WTC11 (cell line): ENCODE measurements at regions not wholly inside any gene's neighbourhood (a gene's known extent, or its start where the extent isn't known, plus 50 kb on each side); places are given as distances from the start of the nearest gene placed in this dataset.

Experiments
- EMX1 ChIP-seq: fragments of 250-450 bp; sonication (Bioruptor Pico); IDR thresholded peaks from 2 replicates; pipeline ENCODE4 v1.8.0; 2021; ENCODE audit warnings: mild to moderate bottlenecking
- TCF7 ChIP-seq: sonication (generic); formaldehyde crosslinking; IDR thresholded peaks from 2 replicates; pipeline ENCODE4 v1.8.0; 2022; ENCODE audit warnings: mild to moderate bottlenecking, low read depth, missing genetic modification reagents, moderate library complexity
- TEAD1 ChIP-seq: sonication (generic); formaldehyde crosslinking; IDR thresholded peaks from 2 replicates; pipeline ENCODE4 v1.8.0; 2022; ENCODE audit warnings: mild to moderate bottlenecking, missing genetic modification reagents
- TP53 ChIP-seq: sonication (generic); formaldehyde crosslinking; IDR thresholded peaks from 2 replicates; pipeline ENCODE4 v1.8.1; 2023; ENCODE audit warnings: mild to moderate bottlenecking, missing genetic modification reagents
- ZNF121 ChIP-seq: sonication (generic); formaldehyde crosslinking; IDR thresholded peaks from 2 replicates; pipeline ENCODE4 v1.8.0; 2023; ENCODE audit warnings: missing genetic modification reagents
- TF ChIP-seq, protein P1 (sequence below): sonication (generic); formaldehyde crosslinking; IDR thresholded peaks from 2 replicates; pipeline ENCODE4 v1.8.1; 2022; ENCODE audit warnings: low read depth, missing genetic modification reagents, borderline replicate concordance
- TF ChIP-seq, protein P2 (sequence below): fragments of 200-600 bp; IDR thresholded peaks from 2 replicates; pipeline ENCODE4 v1.8.0; 2022; ENCODE audit warnings: antibody characterized with exemption
- TF ChIP-seq, protein P3 (sequence below): sonication (generic); formaldehyde crosslinking; IDR thresholded peaks from 2 replicates; pipeline ENCODE4 v1.8.0; 2022; ENCODE audit warnings: mild to moderate bottlenecking, missing genetic modification reagents
- TF ChIP-seq, protein P4 (sequence below): sonication (generic); formaldehyde crosslinking; IDR thresholded peaks from 2 replicates; pipeline ENCODE4 v1.8.1; 2023; ENCODE audit warnings: mild to moderate bottlenecking, missing genetic modification reagents, borderline replicate concordance

DNA sequence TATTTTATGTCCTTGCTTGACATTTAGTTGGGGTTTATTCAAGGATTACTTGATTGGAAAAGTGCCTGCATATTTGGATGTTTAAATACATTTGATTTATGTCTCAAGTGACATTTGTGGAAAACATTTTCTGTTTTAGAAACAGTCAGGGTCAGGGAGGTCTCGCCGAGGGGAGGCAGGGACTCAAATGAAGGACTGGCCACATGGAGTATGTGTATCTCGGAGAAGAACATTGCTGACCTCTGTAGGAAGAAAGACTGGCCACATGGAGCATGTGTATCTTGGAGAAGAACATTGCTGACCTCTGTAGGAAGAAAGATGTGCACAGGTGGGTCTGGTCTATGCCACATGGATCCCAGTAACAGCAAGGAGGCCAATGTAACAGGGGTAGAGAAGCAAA lies 233.6 kb downstream of the TRIML1 start:
- TF ChIP-seq, protein P1, sequence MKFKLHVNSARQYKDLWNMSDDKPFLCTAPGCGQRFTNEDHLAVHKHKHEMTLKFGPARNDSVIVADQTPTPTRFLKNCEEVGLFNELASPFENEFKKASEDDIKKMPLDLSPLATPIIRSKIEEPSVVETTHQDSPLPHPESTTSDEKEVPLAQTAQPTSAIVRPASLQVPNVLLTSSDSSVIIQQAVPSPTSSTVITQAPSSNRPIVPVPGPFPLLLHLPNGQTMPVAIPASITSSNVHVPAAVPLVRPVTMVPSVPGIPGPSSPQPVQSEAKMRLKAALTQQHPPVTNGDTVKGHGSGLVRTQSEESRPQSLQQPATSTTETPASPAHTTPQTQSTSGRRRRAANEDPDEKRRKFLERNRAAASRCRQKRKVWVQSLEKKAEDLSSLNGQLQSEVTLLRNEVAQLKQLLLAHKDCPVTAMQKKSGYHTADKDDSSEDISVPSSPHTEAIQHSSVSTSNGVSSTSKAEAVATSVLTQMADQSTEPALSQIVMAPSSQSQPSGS (CRISPR knock-in tag) = no peak
- TF ChIP-seq, protein P2, sequence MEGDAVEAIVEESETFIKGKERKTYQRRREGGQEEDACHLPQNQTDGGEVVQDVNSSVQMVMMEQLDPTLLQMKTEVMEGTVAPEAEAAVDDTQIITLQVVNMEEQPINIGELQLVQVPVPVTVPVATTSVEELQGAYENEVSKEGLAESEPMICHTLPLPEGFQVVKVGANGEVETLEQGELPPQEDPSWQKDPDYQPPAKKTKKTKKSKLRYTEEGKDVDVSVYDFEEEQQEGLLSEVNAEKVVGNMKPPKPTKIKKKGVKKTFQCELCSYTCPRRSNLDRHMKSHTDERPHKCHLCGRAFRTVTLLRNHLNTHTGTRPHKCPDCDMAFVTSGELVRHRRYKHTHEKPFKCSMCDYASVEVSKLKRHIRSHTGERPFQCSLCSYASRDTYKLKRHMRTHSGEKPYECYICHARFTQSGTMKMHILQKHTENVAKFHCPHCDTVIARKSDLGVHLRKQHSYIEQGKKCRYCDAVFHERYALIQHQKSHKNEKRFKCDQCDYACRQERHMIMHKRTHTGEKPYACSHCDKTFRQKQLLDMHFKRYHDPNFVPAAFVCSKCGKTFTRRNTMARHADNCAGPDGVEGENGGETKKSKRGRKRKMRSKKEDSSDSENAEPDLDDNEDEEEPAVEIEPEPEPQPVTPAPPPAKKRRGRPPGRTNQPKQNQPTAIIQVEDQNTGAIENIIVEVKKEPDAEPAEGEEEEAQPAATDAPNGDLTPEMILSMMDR = no peak
- no peak for TF ChIP-seq ZNF121
- no peak for TF ChIP-seq EMX1 (CRISPR knock-in tag)
- TF ChIP-seq, protein P3, sequence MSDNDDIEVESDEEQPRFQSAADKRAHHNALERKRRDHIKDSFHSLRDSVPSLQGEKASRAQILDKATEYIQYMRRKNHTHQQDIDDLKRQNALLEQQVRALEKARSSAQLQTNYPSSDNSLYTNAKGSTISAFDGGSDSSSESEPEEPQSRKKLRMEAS (CRISPR knock-in tag) = no peak
- TF ChIP-seq TEAD1 (CRISPR knock-in tag) = no peak
- TF ChIP-seq, protein P4, sequence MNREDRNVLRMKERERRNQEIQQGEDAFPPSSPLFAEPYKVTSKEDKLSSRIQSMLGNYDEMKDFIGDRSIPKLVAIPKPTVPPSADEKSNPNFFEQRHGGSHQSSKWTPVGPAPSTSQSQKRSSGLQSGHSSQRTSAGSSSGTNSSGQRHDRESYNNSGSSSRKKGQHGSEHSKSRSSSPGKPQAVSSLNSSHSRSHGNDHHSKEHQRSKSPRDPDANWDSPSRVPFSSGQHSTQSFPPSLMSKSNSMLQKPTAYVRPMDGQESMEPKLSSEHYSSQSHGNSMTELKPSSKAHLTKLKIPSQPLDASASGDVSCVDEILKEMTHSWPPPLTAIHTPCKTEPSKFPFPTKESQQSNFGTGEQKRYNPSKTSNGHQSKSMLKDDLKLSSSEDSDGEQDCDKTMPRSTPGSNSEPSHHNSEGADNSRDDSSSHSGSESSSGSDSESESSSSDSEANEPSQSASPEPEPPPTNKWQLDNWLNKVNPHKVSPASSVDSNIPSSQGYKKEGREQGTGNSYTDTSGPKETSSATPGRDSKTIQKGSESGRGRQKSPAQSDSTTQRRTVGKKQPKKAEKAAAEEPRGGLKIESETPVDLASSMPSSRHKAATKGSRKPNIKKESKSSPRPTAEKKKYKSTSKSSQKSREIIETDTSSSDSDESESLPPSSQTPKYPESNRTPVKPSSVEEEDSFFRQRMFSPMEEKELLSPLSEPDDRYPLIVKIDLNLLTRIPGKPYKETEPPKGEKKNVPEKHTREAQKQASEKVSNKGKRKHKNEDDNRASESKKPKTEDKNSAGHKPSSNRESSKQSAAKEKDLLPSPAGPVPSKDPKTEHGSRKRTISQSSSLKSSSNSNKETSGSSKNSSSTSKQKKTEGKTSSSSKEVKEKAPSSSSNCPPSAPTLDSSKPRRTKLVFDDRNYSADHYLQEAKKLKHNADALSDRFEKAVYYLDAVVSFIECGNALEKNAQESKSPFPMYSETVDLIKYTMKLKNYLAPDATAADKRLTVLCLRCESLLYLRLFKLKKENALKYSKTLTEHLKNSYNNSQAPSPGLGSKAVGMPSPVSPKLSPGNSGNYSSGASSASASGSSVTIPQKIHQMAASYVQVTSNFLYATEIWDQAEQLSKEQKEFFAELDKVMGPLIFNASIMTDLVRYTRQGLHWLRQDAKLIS (CRISPR knock-in tag) = no peak
- TF ChIP-seq TP53 (CRISPR knock-in tag) = no peak
- no peak for TF ChIP-seq TCF7 (CRISPR knock-in tag)
